MM.1S (cell line): ENCODE measurements at regions not wholly inside any gene's neighbourhood (a gene's known extent, or its start where the extent isn't known, plus 50 kb on each side); places are given as distances from the start of the nearest gene placed in this dataset.

ENCODE experiments used
- EZH2 ChIP-seq: fragments of 300-600 bp; sonication (generic); optimal IDR thresholded peaks from 2 replicates; pipeline ENCODE3; 2017; ENCODE audit warnings: low read depth, mild to moderate bottlenecking, antibody characterized with exemption, low read length, mixed read lengths
- TF ChIP-seq, protein P1 (sequence below): fragments of 300-600 bp; sonication (generic); IDR thresholded peaks from 2 replicates; pipeline ENCODE4 v1.5.1; 2016; ENCODE audit warnings: antibody characterized with exemption, low read length, mixed read lengths

DNA sequence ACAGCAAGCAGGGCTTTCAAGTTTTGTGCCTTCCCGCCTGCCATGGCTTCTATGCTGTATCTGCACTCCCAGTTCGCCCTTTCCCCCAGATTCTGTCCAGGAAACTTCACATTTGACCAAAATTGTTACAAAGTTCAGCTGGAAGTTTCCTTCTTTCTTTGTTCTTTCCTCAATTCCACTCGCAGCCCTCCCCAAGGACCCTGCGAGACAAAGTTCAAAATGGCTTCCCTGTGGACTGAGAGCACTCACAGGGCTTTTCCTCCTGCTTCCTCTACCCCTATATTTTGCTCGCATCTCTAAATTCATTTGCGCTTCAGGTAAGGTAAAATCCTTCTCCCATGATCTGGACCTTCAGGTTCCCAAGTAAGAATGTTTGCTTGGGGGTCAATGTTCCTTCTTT is 1348.4 kb upstream of the B3GALT2 start:
- TF ChIP-seq, protein P1, sequence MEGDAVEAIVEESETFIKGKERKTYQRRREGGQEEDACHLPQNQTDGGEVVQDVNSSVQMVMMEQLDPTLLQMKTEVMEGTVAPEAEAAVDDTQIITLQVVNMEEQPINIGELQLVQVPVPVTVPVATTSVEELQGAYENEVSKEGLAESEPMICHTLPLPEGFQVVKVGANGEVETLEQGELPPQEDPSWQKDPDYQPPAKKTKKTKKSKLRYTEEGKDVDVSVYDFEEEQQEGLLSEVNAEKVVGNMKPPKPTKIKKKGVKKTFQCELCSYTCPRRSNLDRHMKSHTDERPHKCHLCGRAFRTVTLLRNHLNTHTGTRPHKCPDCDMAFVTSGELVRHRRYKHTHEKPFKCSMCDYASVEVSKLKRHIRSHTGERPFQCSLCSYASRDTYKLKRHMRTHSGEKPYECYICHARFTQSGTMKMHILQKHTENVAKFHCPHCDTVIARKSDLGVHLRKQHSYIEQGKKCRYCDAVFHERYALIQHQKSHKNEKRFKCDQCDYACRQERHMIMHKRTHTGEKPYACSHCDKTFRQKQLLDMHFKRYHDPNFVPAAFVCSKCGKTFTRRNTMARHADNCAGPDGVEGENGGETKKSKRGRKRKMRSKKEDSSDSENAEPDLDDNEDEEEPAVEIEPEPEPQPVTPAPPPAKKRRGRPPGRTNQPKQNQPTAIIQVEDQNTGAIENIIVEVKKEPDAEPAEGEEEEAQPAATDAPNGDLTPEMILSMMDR: no peak
- TF ChIP-seq EZH2: no peak
